Cardiac septum (tissue), 1 donor: ENCODE measurements at regions not wholly inside any gene's neighbourhood (a gene's known extent, or its start where the extent isn't known, plus 50 kb on each side); places are given as distances from the start of the nearest gene placed in this dataset.

Experiments used
- DNase-seq: peaks from one replicate; pipeline ENCODE4 v3.0.0-alpha.2; 2020; ENCODE audit warnings: low spot score
- intact Hi-C: fragments of 100-400 bp; cut with DNase I; formaldehyde crosslinking; loops from one replicate; pipeline ENCODE4 v1.14.0; 2022
- donor health status: DM: no; HTN: no; CAD: no.

DNA sequence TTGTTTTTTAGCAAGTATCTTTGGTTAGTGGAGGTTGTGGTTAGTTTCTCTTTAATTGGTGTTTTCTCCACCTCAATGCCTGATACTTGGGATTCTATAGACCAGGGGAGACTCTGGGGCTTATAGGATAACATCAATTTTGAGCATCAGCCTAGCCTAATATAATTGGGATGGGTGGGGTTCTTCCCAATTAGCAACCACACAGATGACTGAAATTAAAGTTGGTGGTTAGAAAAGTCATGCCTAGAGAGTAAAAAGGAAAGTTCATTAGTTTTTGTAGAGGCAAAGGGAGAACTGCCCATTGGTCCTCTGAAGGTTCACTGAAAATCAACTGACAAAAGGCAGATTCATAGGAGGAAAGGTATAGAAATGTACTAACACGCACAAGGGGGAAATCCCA is 843.3 kb downstream of the TSN start:
- intact Hi-C loops, result no loop called here

GRCh38 chr2:122610948-122611609 is 855.6 kb downstream of the TSN start:
- intact Hi-C loops, result no loop called here
- no peak for DNase-seq

More for the DNA sequence above, 843.3 kb downstream of the TSN start:
- DNase-seq, result no peak

- intact Hi-C loops, result no loop called here
These were observed 867.5 kb downstream of the TSN start for GRCh38 chr2:122622934-122623333.

GRCh38 chr2:122627388-122627787 is 871.9 kb downstream of the TSN start:
- DNase-seq, result no peak
- intact Hi-C loops, result no loop called here

More at GRCh38 chr2:122622934-122623333, 867.5 kb downstream of the TSN start:
- DNase-seq, result no peak

GRCh38 chr2:122634256-122634655 is 878.8 kb downstream of the TSN start:
- no peak for DNase-seq
- intact Hi-C loops, result no loop called here

DNA sequence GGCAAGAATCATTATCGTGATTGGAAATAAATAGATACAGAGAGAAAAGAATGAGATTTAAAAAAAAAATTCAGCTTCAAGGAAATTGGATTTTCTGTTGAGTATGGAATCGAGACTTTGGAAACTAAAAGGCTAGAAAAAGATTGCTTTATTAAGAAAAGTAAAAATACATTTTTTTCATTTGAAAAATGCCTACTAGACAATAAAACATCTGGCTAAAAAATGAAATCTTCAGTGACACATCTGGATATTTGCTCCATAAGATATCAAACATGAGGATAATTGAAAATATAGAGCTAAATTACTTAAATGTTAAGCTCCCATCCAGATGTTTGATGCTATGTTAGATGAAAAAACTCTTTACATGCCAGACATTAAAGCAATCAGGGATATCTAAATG is 879.5 kb downstream of the TSN start:
- intact Hi-C loops, result no loop called here
- no peak for DNase-seq

GRCh38 chr2:122635686-122636085 is 880.2 kb downstream of the TSN start:
- intact Hi-C loops, result no loop called here
- DNase-seq, result no peak

GRCh38 chr2:122636097-122636496 is 880.6 kb downstream of the TSN start:
- intact Hi-C loops, result no loop called here
- DNase-seq, result no peak

- intact Hi-C loops, result no loop called here
- DNase-seq, result no peak
These were observed 883.7 kb downstream of the TSN start for GRCh38 chr2:122639176-122639575.

- intact Hi-C loops, result no loop called here
- DNase-seq, result no peak
These were observed 884.3 kb downstream of the TSN start for GRCh38 chr2:122639711-122640110.

- intact Hi-C loops, result no loop called here
- no peak for DNase-seq
These were observed 888.4 kb downstream of the TSN start for GRCh38 chr2:122643725-122644329.

DNA sequence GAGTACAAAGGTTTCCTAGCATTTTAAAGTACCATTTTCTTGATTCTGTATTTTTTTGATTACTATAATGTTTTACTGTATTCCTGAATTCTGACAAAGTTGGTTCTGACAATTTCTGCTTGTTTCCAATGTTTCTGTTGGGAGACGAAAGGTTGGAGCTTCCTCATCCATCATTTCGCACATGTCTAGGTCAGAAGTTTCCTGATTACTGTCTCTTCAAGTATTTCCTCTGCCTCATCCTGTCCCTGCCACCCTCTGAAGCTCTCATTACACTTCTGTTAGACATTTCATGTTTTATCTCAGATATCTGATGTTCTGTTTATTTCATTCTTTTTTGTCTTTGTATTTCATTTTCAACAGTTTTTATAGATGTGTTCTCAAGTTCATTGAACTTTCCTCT is 895.8 kb downstream of the TSN start:
- intact Hi-C loops, result no loop called here
- DNase-seq, result no peak

GRCh38 chr2:122651780-122652179 is 896.3 kb downstream of the TSN start:
- intact Hi-C loops, result no loop called here
- DNase-seq, result no peak

DNA sequence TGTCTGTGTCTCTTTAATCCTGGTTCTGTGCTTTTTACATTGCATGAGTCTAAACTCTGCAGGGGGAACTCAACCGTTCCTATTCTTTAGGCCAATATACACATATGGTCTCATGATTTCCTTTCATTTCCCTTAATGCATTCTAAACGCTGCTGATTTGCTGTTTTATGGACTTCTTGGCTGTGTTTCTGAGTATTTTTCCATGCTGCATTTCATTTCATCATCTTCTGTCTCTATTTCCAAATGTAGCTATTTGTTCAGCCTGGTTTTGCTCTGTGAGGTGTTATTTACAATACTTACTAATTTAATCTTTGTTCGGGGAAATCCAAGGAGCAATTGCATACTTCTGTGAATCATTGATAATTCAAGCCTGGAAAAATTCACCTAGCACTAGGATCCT is 897.2 kb downstream of the TSN start:
- intact Hi-C loops, result no loop called here
- no peak for DNase-seq

- intact Hi-C loops, result no loop called here
- no peak for DNase-seq
These were observed 901.0 kb downstream of the TSN start for GRCh38 chr2:122656403-122656802.

DNA sequence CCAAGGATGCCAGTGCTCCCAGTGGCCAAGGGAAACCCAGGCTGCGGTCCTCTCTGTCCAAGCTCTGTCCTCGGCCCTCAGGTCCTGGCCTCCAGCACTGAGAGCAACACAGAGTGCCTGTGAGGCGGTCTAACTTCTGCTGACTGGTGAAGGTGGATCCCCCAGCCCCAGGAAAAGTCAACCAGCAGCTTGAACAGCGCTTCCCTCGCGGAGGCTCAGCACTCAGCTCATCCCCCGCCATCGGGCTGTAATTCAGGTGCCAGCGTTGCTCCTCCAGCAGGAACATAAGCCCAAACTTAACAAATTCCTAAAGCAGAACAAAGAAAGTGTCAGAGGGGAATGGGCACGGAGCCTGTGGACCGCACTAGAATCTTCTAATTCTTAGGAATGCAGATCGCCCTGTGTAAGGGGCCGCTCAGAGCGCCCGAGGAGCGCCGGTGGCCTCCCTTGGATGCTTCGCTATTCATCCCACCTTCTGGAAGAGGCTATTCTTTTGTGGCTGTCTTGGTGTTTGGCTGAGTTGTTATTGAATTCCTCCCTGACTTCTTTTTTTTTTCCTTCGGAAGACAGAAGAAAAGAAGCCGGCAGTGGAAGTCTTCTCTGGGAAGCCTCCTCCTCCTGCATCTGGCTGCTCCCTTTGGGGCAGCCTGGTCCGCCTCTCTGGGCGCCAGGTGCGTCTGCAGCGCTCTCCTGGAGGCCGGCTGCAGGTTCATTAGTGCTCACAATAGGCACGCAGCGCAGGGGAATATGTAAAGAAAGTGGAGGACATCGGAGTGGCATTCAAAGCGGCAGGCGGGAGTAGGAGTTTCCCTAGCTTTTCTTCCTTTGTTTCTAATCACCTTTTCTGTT is 905.6 kb downstream of the TSN start:
- no peak for DNase-seq
- intact Hi-C loops, result no loop called here

DNA sequence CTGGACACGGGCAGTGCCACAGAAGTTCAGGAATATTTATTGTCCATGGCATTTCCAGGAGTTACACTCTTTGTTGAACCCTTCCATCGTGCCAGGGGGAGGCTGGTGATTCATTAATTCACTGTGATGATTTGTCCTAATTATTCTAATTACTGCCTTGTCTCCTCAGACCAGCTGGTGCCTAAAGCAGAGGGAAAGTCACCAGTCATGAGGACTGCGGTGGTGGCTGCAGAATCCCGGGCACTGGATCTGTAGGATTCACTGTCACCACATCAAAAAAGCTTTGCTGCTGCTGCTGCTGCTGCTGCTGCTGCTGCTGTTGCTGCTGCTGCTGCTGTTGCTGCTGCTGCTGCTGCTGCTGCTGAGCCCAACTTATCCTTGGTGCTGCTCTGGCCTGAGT is 908.2 kb downstream of the TSN start:
- no peak for DNase-seq
- intact Hi-C loops, result no loop called here

DNA sequence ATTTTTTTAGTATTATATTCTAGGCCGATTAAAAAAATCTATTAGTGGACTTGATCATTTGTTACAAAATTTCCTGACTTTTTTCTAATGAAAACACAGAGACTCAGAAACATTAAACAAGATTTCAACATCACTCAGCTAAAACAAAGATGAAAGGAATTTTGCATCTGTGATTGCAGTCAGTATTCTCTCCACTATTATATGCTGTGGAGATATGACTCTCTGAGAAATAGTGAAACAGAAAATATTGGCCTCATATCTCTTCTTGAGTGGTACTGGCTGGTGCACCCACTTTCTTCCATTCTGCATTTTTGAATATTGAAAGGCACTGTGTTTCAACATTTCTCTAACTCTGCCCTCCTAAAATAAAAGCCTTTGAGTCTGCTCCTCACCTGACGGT is 914.2 kb downstream of the TSN start:
- no peak for DNase-seq
- intact Hi-C loops, result no loop called here

DNA sequence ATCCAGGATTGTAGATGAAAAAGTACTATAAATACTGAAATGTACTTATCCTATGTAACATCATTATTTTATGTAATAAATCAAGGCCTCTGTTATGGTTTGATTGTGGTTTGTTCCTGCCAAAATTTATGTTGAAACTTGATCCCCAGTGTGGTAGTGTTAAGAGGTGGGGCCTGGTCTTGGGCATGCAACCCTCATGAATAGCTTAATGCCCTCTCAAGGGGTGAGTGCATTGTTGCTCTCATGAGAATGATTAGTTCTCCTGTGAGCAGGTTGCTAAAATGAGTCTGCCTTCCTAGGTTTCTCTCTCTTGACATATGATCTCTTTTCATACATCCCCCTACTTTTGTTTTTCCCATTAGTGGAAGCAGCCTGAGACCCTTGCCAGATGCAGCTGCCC is 915.4 kb downstream of the TSN start:
- intact Hi-C loops, result no loop called here
- DNase-seq, result no peak

DNA sequence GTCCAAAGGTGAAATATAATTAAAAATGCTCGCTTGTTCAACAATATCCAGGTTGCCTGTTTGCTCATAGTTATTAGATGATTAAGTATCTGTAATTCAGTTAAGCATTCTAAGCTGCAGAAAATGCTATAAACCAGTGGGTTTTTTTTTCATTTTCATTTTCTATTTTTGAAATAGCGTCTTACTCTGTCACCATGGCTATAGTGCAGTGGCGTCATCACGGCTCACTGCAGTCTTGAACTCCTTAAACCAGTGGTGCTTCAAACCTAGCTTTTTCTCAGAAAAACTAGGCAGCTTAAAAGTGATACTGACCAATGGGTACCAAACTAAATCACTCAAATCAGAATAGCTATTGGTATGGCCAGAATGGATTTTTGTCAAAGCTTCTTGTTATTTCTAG is 925.2 kb downstream of the TSN start:
- intact Hi-C loops, result no loop called here
- DNase-seq, result no peak

GRCh38 chr2:122681626-122682025 is 926.2 kb downstream of the TSN start:
- intact Hi-C loops, result no loop called here
- no peak for DNase-seq
